Neural cell (in vitro differentiated cells): ENCODE measurements at regions not wholly inside any gene's neighbourhood (a gene's known extent, or its start where the extent isn't known, plus 50 kb on each side); places are given as distances from the start of the nearest gene placed in this dataset.

ENCODE experiments used
- H2AFZ ChIP-seq: fragments of 200-600, 300-800 bp; sonication (generic), shearing (Covaris generic); 2 replicates; pipeline ENCODE4 v1.6.0; 2014; ENCODE audit warnings: low read depth, mild to moderate bottlenecking, antibody characterized with exemption, low read length, moderate library complexity
- H3F3A ChIP-seq: fragments of 200-600 bp; shearing (Covaris generic); 2 replicates; pipeline ENCODE4 v1.6.1; 2016; ENCODE audit warnings: mild to moderate bottlenecking, moderate library complexity, mixed read lengths, antibody characterized with exemption, low read length; ENCODE audit not compliant: insufficient read depth, poor library complexity, severe bottlenecking
- H3K27ac ChIP-seq: fragments of 200-600, 300-800 bp; sonication (generic), shearing (Covaris generic); 2 replicates; pipeline ENCODE4 v1.5.1; 2014; ENCODE audit warnings: mild to moderate bottlenecking, low read length, moderate library complexity
- H3K27me3 ChIP-seq: fragments of 300-800, 200-600 bp; sonication (generic), shearing (Covaris generic); 2 replicates; pipeline ENCODE4 v1.6.0; 2014; ENCODE audit warnings: mild to moderate bottlenecking, low read depth, low read length, moderate library complexity; ENCODE audit not compliant: insufficient read depth
- H3K36me3 ChIP-seq: fragments of 300-800, 200-600 bp; sonication (generic), shearing (Covaris generic); 2 replicates; pipeline ENCODE4 v1.5.1; 2014; ENCODE audit warnings: mild to moderate bottlenecking, antibody characterized with exemption, low read length, moderate library complexity; ENCODE audit not compliant: insufficient read depth
- H3K4me2 ChIP-seq: fragments of 300-800, 200-600 bp; sonication (generic), shearing (Covaris generic); 2 replicates; pipeline ENCODE4 v1.6.0; 2014; ENCODE audit warnings: mild to moderate bottlenecking, low read length
- H3K4me3 ChIP-seq: fragments of 300-800, 200-600 bp; sonication (generic), shearing (Covaris generic); 2 replicates; pipeline ENCODE4 v1.5.1; 2014; ENCODE audit warnings: mild to moderate bottlenecking, low read length, moderate library complexity
- H3K79me2 ChIP-seq: fragments of 200-600 bp; shearing (Covaris generic); replicated peaks from 2 replicates; pipeline ENCODE4 v1.6.0; 2014; ENCODE audit warnings: mild to moderate bottlenecking, low read length, moderate library complexity; ENCODE audit not compliant: insufficient read depth
- H3K9ac ChIP-seq: fragments of 300-800, 200-600 bp; sonication (generic), shearing (Covaris generic); 2 replicates; pipeline ENCODE4 v1.6.1; 2016; ENCODE audit warnings: mild to moderate bottlenecking, low read length, mixed read lengths
- H3K9me2 ChIP-seq: fragments of 200-600 bp; shearing (Covaris generic); 2 replicates; pipeline ENCODE4 v1.6.1; 2016; ENCODE audit warnings: mild to moderate bottlenecking, low read length, mixed read lengths; ENCODE audit not compliant: insufficient read depth
- H3K9me3 ChIP-seq: fragments of 200-600, 300-800 bp; sonication (generic), shearing (Covaris generic); 2 replicates; pipeline ENCODE4 v1.6.1; 2016; ENCODE audit warnings: mild to moderate bottlenecking, mixed run types, low read length, moderate library complexity, mixed read lengths
- H4K20me1 ChIP-seq: fragments of 200-600 bp; shearing (Covaris generic); 2 replicates; pipeline ENCODE4 v1.6.1; 2016; ENCODE audit warnings: mild to moderate bottlenecking, mixed run types; ENCODE audit not compliant: insufficient read depth
- CTCF ChIP-seq: fragments of 450-650 bp; IDR thresholded peaks from 2 replicates; pipeline ENCODE4 v1.5.1; 2014; ENCODE audit warnings: antibody characterized with exemption, mild to moderate bottlenecking, moderate library complexity; ENCODE audit not compliant: poor library complexity, severe bottlenecking
- EP300 ChIP-seq: fragments of 450-650 bp; conservative IDR thresholded peaks from 2 replicates; pipeline ENCODE4 v1.6.1; 2014; ENCODE audit warnings: antibody characterized with exemption, mild to moderate bottlenecking, moderate library complexity; ENCODE audit not compliant: poor library complexity, severe bottlenecking
- EZH2 ChIP-seq: fragments of 200-600, 300-800 bp; shearing (Covaris generic), sonication (generic); IDR thresholded peaks from 2 replicates; pipeline ENCODE4 v1.6.1; 2014; ENCODE audit warnings: antibody characterized with exemption, low read length, borderline replicate concordance, mild to moderate bottlenecking; ENCODE audit not compliant: insufficient read depth, poor library complexity, severe bottlenecking
- MXI1 ChIP-seq: fragments of 450-650 bp; conservative IDR thresholded peaks from 2 replicates; pipeline ENCODE4 v1.6.1; 2014; ENCODE audit warnings: antibody characterized with exemption, mild to moderate bottlenecking; ENCODE audit not compliant: poor library complexity, severe bottlenecking
- POLR2AphosphoS5 ChIP-seq: IDR thresholded peaks from 2 replicates; pipeline ENCODE4 v1.6.1; 2012
- RAD21 ChIP-seq: fragments of 450-650 bp; conservative IDR thresholded peaks from 2 replicates; pipeline ENCODE4 v1.6.1; 2014; ENCODE audit warnings: antibody characterized with exemption, mild to moderate bottlenecking, moderate library complexity
- REST ChIP-seq: IDR thresholded peaks from 2 replicates; pipeline ENCODE4 v1.6.1; 2012; ENCODE audit warnings: borderline replicate concordance
- SMC3 ChIP-seq: fragments of 450-650 bp; conservative IDR thresholded peaks from 2 replicates; pipeline ENCODE4 v1.6.1; 2014; ENCODE audit warnings: antibody characterized with exemption, mild to moderate bottlenecking, moderate library complexity; ENCODE audit not compliant: poor library complexity
- TAF1 ChIP-seq: IDR thresholded peaks from 2 replicates; pipeline ENCODE4 v1.6.1; 2012; ENCODE audit warnings: low read depth

GRCh38 chr16:73232555-73233328, 184.8 kb upstream of the ZFHX3 start:
- Histone ChIP-seq H3K36me3 (no peaks in the 10 kb centered on the region), H3K27ac (no peak overlapping the region), H4K20me1 (no peaks in the 10 kb centered on the region), H3K9me2 (no peaks in the 10 kb centered on the region), H3K4me3 (no peak overlapping the region), H3K9ac (no peak overlapping the region), H3K9me3 (no peaks in the 10 kb centered on the region), H3K79me2 (no peaks in the 10 kb centered on the region), H2AFZ (no peak overlapping the region), H3F3A (no peaks in the 10 kb centered on the region), H3K4me2 (no peak overlapping the region), H3K27me3 (no peaks in the 10 kb centered on the region)
- TF ChIP-seq TAF1: no peak
- TF ChIP-seq SMC3: no peak
- no peak for TF ChIP-seq REST
- no peak for TF ChIP-seq CTCF
- no peak for TF ChIP-seq EP300
- no peak for TF ChIP-seq MXI1
- no peak for TF ChIP-seq EZH2

GRCh38 chr16:73231944-73232554, 184.1 kb upstream of the ZFHX3 start:
- Histone ChIP-seq H3K9me2 (no peaks in the 10 kb centered on the region), H4K20me1 (no peaks in the 10 kb centered on the region), H3K9me3 (no peaks in the 10 kb centered on the region), H3K36me3 (no peaks in the 10 kb centered on the region), H2AFZ (no peak overlapping the region), H3K27me3 (no peaks in the 10 kb centered on the region), H3K4me3 (no peak overlapping the region), H3K9ac (no peak overlapping the region), H3K79me2 (no peaks in the 10 kb centered on the region), H3K27ac (no peak overlapping the region), H3F3A (no peaks in the 10 kb centered on the region), H3K4me2 (no peak overlapping the region)
- TF ChIP-seq RAD21: no peak
- TF ChIP-seq EP300: no peak
- TF ChIP-seq EZH2: no peak
- no peak for TF ChIP-seq MXI1
- no peak for TF ChIP-seq POLR2AphosphoS5
- no peak for TF ChIP-seq SMC3
- TF ChIP-seq REST: no peak
- TF ChIP-seq TAF1: no peak
- TF ChIP-seq CTCF: no peak
